ENCODE measurements at regions not wholly inside any gene's neighbourhood (a gene's known extent, or its start where the extent isn't known, plus 50 kb on each side); places are given as distances from the start of the nearest gene placed in this dataset.
"Not testable (repeated sequence)": the region's sequence is repeated elsewhere in the genome, so short reads cannot be mapped to it uniquely, and the experiment has no call there.

DNA sequence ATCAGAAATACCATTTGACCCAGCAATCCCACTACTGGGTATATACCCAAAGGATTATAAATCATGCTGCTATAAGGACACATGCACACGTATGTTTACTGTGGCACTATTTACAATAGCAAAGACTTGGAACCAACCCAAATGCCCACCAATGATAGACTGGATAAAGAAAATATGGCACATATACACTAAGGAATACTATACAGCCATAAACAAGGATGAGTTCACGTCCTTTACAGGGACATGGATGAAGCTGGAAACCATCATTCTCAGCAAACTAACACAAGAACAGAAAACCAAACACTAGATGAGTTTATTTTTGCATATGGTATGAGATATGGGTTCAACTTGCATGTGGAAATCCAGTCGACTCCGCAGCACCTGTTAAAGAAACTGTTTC, 168.8 kb upstream of the FGF13 start:
- TF ChIP-seq, protein P1, sequence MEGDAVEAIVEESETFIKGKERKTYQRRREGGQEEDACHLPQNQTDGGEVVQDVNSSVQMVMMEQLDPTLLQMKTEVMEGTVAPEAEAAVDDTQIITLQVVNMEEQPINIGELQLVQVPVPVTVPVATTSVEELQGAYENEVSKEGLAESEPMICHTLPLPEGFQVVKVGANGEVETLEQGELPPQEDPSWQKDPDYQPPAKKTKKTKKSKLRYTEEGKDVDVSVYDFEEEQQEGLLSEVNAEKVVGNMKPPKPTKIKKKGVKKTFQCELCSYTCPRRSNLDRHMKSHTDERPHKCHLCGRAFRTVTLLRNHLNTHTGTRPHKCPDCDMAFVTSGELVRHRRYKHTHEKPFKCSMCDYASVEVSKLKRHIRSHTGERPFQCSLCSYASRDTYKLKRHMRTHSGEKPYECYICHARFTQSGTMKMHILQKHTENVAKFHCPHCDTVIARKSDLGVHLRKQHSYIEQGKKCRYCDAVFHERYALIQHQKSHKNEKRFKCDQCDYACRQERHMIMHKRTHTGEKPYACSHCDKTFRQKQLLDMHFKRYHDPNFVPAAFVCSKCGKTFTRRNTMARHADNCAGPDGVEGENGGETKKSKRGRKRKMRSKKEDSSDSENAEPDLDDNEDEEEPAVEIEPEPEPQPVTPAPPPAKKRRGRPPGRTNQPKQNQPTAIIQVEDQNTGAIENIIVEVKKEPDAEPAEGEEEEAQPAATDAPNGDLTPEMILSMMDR (IDR thresholded peaks at IDR 0.05): not testable (repeated sequence)
- not testable (repeated sequence) for TF ChIP-seq POLR2A (IDR thresholded peaks at IDR 0.05)

Data from esophagus squamous epithelium (tissue), 4 donors.